Endothelial cell of umbilical vein (primary cell): ENCODE measurements at regions not wholly inside any gene's neighbourhood (a gene's known extent, or its start where the extent isn't known, plus 50 kb on each side); places are given as distances from the start of the nearest gene placed in this dataset.

Source experiments
- BruUV-seq: library from RNA; stranded (reverse); fragments of 400-500 nt; replicated peaks from 2 replicates; lab custom pipeline; 2021; lab: Mats Ljungman, UMichigan
- CTCF ChIA-PET: fragments of 300-600, 350-600 bp; sonication (Branson Sonifier 250); formaldehyde crosslinking; loops from one replicate; lab custom pipeline; 2021; ENCODE audit warnings: antibody characterized with exemption, inconsistent platforms; lab: Charles Lee
- POLR2A ChIA-PET: fragments of 300-600, 350-600 bp; sonication (Branson Sonifier 250); formaldehyde crosslinking; loops from one replicate; lab custom pipeline; 2021; ENCODE audit warnings: antibody characterized with exemption, inconsistent platforms; lab: Charles Lee
- DNase-seq: peaks from one replicate; pipeline ENCODE4 v3.0.0-alpha.2; 2011; ENCODE audit warnings: low read depth, low spot score
- FAIRE-seq: peaks from 2 replicates; lab custom pipeline; 2011; peaks lifted over from hg19 to GRCh38; lab: Jason Lieb, UNC
- H2AFZ ChIP-seq: 2 replicates; pipeline ENCODE4 v1.6.0; 2012; ENCODE audit warnings: low read depth, low read length, control low read depth, inconsistent platforms
- H3K27ac ChIP-seq: 2 replicates; pipeline ENCODE4 v1.5.1; 2011; ENCODE audit warnings: low read depth, mild to moderate bottlenecking, control low read depth, low read length, moderate library complexity; ENCODE audit not compliant: insufficient read depth
- H3K27me3 ChIP-seq, 2 experiments: 2 replicates each; pipeline versions ENCODE4 v1.6.0 to v1.6.1; 2011; ENCODE audit warnings: low read length in 2 of 2, mixed read lengths in 1 of 2; ENCODE audit not compliant: control insufficient read depth in 2 of 2, insufficient read depth in 2 of 2
- H3K36me3 ChIP-seq, 2 experiments: 2 replicates in 1 of 2; 3 replicates in 1 of 2; pipeline ENCODE4 v1.5.1; 2011; ENCODE audit warnings: low read length in 2 of 2, mild to moderate bottlenecking in 1 of 2, moderate library complexity in 1 of 2; ENCODE audit not compliant: control insufficient read depth in 2 of 2, insufficient read depth in 2 of 2; ENCODE audit errors: extremely low read depth in 1 of 2
- H3K4me1 ChIP-seq: 3 replicates; pipeline ENCODE4 v1.5.1; 2011; ENCODE audit warnings: mild to moderate bottlenecking, low read length; ENCODE audit not compliant: control insufficient read depth, insufficient read depth; ENCODE audit errors: extremely low read depth
- H3K4me2 ChIP-seq: 2 replicates; pipeline ENCODE4 v1.6.1; 2011; ENCODE audit warnings: low read length, control low read depth, mixed read lengths; ENCODE audit not compliant: insufficient read depth
- H3K4me3 ChIP-seq, 3 experiments: fragments of 200-600 bp in 1 of 3; sonication (generic), shearing (Covaris generic) in 1 of 3; replicated peaks in 1 of 3; 2 replicates each; pipeline ENCODE4 v1.5.1; 2011 to 2016; ENCODE audit warnings: control low read depth in 3 of 3, low read length in 3 of 3, mild to moderate bottlenecking in 2 of 3, inconsistent platforms in 1 of 3, low read depth in 1 of 3, moderate library complexity in 1 of 3; ENCODE audit not compliant: insufficient read depth in 1 of 3
- H3K79me2 ChIP-seq: 2 replicates; pipeline ENCODE4 v1.6.0; 2012; ENCODE audit warnings: low read length, inconsistent platforms; ENCODE audit not compliant: control insufficient read depth, insufficient read depth
- H3K9ac ChIP-seq: replicated peaks from 2 replicates; pipeline ENCODE3; 2011; ENCODE audit warnings: low read length, control low read depth; ENCODE audit not compliant: insufficient read depth; ENCODE audit errors: extremely low read depth
- H3K9me1 ChIP-seq: replicated peaks from 3 replicates; pipeline ENCODE4 v1.6.0; 2011; ENCODE audit warnings: mild to moderate bottlenecking, low read length; ENCODE audit not compliant: control insufficient read depth, insufficient read depth; ENCODE audit errors: extremely low read depth
- H3K9me3 ChIP-seq: replicated peaks from 2 replicates; pipeline ENCODE4 v1.5.1; 2012; ENCODE audit warnings: low read length, inconsistent platforms; ENCODE audit not compliant: control insufficient read depth, insufficient read depth
- H4K20me1 ChIP-seq: replicated peaks from 2 replicates; pipeline ENCODE3; 2011; ENCODE audit warnings: mild to moderate bottlenecking, low read length; ENCODE audit not compliant: control insufficient read depth, insufficient read depth; ENCODE audit errors: extremely low read depth
- EZH2 ChIP-seq: IDR thresholded peaks from 2 replicates; pipeline ENCODE4 v1.6.1; 2012; ENCODE audit warnings: borderline replicate concordance, low read depth, mild to moderate bottlenecking, moderate library complexity, low read length, inconsistent platforms; ENCODE audit not compliant: severe bottlenecking
- FOS ChIP-seq: IDR thresholded peaks from 2 replicates; pipeline ENCODE4 v1.6.1; 2011; ENCODE audit warnings: mild to moderate bottlenecking, low read length, moderate library complexity, borderline replicate concordance; ENCODE audit not compliant: insufficient read depth
- GATA2 ChIP-seq: IDR thresholded peaks from 2 replicates; pipeline ENCODE4 v1.7.0; 2011; ENCODE audit warnings: low read depth, mild to moderate bottlenecking, moderate library complexity, mixed read lengths, low read length; ENCODE audit not compliant: insufficient read length, insufficient read depth
- JUN ChIP-seq: IDR thresholded peaks from 2 replicates; pipeline ENCODE4 v1.6.1; 2011; ENCODE audit warnings: borderline replicate concordance, low read depth; ENCODE audit not compliant: insufficient read length, insufficient read depth
- MYC ChIP-seq: IDR thresholded peaks from one replicate; pipeline ENCODE4 v1.6.1; 2011; ENCODE audit warnings: mild to moderate bottlenecking, low read depth, low read length
- POLR2A ChIP-seq: IDR thresholded peaks from 2 replicates; pipeline ENCODE4 v1.6.1; 2012; ENCODE audit warnings: low read depth, mild to moderate bottlenecking, control low read depth, low read length
- POLR2AphosphoS5 ChIP-seq: IDR thresholded peaks from 2 replicates; pipeline ENCODE4 v1.6.1; 2012; ENCODE audit warnings: low read depth, mild to moderate bottlenecking, control low read depth, low read length, moderate library complexity; ENCODE audit not compliant: insufficient read depth
- dilution Hi-C: fragments of 300-500 bp; cut with MboI; formaldehyde crosslinking; loops from one replicate; pipeline ENCODE4 v1.15.0; 2019; ENCODE audit warnings: low sequenced_read_pairs; ENCODE audit not compliant: extremely low pct_ligation_motif_present
- intact Hi-C: fragments of 100-400 bp; cut with micrococcal nuclease; formaldehyde crosslinking; loops from one replicate; pipeline ENCODE4 v1.10.0; 2022
- TF ChIP-seq, protein P1 (sequence below): IDR thresholded peaks from 2 replicates; pipeline ENCODE4 v1.6.1; 2011; ENCODE audit not compliant: insufficient read depth, insufficient read length
- TF ChIP-seq, protein P2 (sequence below), 2 donors: IDR thresholded peaks; 1 replicate in 1 of 2; 2 replicates in 1 of 2; pipeline ENCODE4 v1.5.1; 2011; ENCODE audit warnings: low read length in 2 of 2, mild to moderate bottlenecking in 2 of 2, moderate library complexity in 2 of 2, control low read depth in 1 of 2, inconsistent platforms in 1 of 2, low read depth in 1 of 2; ENCODE audit not compliant: insufficient read depth in 1 of 2; ENCODE audit errors: extremely low read depth in 1 of 2

GRCh38 chr2:176935543-176936102, 277.0 kb upstream of the HNRNPA3 start:
- Histone ChIP-seq H3K36me3 (no peaks in the 10 kb centered on the region), H3K79me2 (no peaks in the 10 kb centered on the region), H3K4me1 (no peaks in the 10 kb centered on the region), H3K4me2 (no peak overlapping the region), H3K9me3 (no peaks in the 10 kb centered on the region), H3K4me3 (no peak overlapping the region), H3K9ac (no peak overlapping the region), H4K20me1 (no peaks in the 10 kb centered on the region), H2AFZ (no peak overlapping the region), H3K27me3 (peaks cover 0 to 5% of the 10 kb centered on the region in 2 experiments), H3K9me1 (no peaks in the 10 kb centered on the region), H3K27ac (no peak overlapping the region)
- FAIRE-seq (no peak), DNase-seq (no peak)
- dilution Hi-C loops, result no loop called here
- ChIA-PET POLR2A (no interaction called here), CTCF (no interaction called here)
- TF ChIP-seq, protein P1, sequence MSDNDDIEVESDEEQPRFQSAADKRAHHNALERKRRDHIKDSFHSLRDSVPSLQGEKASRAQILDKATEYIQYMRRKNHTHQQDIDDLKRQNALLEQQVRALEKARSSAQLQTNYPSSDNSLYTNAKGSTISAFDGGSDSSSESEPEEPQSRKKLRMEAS, result no peak
- TF ChIP-seq, protein P2, sequence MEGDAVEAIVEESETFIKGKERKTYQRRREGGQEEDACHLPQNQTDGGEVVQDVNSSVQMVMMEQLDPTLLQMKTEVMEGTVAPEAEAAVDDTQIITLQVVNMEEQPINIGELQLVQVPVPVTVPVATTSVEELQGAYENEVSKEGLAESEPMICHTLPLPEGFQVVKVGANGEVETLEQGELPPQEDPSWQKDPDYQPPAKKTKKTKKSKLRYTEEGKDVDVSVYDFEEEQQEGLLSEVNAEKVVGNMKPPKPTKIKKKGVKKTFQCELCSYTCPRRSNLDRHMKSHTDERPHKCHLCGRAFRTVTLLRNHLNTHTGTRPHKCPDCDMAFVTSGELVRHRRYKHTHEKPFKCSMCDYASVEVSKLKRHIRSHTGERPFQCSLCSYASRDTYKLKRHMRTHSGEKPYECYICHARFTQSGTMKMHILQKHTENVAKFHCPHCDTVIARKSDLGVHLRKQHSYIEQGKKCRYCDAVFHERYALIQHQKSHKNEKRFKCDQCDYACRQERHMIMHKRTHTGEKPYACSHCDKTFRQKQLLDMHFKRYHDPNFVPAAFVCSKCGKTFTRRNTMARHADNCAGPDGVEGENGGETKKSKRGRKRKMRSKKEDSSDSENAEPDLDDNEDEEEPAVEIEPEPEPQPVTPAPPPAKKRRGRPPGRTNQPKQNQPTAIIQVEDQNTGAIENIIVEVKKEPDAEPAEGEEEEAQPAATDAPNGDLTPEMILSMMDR (IDR thresholded peaks at IDR 0.05; ENCODE audit: extremely low read depth in 1 of 2, insufficient read depth in 1 of 2, low read depth in 1 of 2, low read length in 2 of 2), result no peak
- no peak for TF ChIP-seq JUN
- TF ChIP-seq FOS, result no peak
- TF ChIP-seq EZH2, result no peak
- no peak for TF ChIP-seq MYC
- no peak for TF ChIP-seq GATA2
- no peak for TF ChIP-seq POLR2A
- no peak for TF ChIP-seq POLR2AphosphoS5
- intact Hi-C loops, result no loop called here
- no TSS peak for BruUV-seq
